GM19351 (cell line): ENCODE measurements at regions not wholly inside any gene's neighbourhood (a gene's known extent, or its start where the extent isn't known, plus 50 kb on each side); places are given as distances from the start of the nearest gene placed in this dataset.

Experiments used
- ATAC-seq: cut with Tn5 transposase; IDR thresholded peaks from one replicate; pipeline ENCODE4 v1.9.1; 2021; ENCODE audit warnings: mild to moderate bottlenecking, moderate library complexity; ENCODE audit not compliant: unreplicated experiment

DNA sequence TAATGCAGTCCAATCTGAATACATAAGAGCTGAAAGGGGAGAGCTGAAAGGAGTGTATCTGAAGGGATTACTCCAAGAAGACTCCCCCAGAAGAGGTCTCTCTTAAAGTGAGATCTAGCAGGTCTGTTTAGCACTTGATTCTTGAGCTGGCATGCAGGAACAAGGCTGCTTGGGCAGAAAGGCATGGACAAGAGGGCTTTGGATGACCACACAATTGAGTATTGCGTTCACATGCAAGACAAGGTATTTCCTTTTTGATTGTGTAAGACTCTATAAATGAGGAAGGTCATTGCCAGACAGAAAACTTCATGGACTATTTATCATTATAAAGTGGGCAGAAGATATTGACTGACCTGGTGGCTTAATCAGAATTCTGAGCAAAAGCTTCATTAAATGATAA lies 145.5 kb upstream of the AFF2 start:
- ATAC-seq, result no peak

DNA sequence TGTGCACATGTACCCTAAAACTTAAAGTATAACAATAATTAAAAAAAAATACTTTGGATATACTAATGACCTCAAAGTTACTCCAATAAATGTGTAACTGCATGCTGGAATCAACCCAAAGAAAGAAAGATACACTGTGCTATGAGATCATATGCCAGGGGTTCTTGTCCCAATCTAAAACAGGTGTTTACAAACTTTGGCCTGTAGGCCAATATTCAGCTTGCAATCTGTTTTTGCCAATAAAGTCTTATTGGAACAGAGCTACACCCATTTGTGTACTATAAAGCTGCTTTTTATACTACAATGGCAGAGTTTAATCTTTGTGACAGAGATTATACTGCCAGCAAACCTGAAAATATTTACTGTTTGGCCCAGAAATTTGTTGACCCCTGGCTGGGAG lies 138.8 kb upstream of the AFF2 start:
- ATAC-seq, result no peak

DNA sequence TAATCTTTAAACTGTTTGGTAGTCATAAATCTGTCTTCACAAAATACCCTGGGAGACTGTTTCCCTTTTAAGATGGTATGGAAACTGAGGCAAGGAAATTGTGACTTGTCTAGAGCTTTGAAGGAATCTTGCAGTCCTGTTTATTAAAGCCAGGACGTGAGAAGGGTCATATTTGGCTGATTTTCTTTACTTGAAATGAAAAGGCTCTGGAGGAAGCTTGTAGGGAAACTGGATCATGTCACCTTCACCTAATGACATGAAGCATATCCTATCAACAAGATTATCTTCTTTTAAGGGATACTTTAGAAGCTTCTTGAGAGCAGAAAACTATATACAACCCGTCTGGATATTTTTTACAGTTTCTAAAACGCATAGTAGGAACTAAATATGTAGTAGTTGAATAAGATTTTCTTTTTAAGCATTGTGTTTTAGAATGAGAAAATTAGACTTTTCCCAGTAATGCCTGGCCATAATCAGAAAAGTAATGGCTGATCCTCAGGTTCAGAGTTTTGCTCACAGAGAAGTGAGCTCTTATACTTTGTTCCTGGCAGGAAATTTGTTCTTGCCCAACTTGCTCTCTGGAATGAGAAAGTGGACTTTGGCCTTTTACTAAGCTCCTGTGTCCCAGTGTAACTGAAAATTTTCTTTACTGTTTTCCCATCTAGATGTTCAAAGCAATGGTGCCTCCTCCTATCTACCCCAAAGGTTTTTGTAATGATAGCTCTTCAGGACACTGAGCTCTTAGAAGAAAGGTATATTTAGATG lies 136.8 kb upstream of the AFF2 start:
- ATAC-seq, result no peak

DNA sequence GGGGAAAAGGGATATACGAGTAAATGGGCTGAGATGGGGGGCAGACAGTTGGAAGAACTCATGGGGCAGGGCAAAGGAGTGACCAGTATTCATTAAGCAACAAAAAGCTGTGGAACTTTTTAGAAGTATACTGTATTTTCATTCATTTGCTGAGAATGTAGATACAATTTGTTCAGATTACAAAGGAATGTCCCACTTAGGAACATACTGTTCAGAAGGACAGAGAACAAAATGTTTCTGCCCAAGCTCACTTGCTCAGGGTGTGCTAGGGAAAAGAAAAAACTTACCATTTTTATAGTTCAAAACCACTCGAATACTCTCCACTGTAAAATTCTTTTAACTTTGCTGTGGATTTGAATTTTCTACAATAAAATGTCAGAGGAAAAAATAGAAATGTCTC lies 135.2 kb upstream of the AFF2 start:
- no peak for ATAC-seq

DNA sequence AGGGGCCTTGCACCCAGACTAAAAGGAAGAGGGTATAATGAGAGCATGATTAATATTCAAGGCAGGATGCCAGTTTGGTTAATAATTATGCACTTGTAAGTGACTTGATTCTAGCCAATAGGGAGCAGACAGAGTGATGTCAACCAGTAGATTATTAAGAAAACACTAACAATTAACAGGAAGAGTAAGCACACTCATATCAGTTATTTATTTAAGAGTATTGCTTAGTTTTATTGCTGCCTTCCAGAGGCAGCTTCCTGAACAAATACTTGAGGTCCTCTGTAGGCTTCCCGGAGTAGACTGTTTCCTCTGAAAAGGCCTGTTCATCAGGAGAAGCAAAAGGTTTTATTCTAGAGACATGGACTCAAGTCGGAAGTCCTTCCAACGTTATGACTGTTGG lies 129.1 kb upstream of the AFF2 start:
- no peak for ATAC-seq

DNA sequence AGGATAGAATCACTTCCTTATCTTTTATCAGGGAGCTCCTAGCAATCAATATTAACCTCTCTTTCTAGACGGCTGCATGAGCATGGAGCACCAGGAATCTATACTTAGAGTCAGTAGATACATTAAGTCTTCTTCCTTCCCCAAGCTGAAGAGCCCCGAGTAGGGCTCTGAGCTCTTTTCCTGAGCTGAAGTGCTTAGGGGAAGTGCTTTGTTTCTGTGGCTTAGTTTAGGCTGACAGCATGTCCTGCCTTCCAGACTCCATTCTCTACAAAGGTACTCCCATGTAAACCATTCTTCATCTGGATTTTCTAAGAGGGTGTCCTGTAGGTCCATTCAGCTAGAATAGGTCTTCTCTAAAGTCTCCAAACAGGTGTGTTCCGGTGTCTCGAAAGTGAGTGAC lies 127.5 kb upstream of the AFF2 start:
- ATAC-seq, result no peak

DNA sequence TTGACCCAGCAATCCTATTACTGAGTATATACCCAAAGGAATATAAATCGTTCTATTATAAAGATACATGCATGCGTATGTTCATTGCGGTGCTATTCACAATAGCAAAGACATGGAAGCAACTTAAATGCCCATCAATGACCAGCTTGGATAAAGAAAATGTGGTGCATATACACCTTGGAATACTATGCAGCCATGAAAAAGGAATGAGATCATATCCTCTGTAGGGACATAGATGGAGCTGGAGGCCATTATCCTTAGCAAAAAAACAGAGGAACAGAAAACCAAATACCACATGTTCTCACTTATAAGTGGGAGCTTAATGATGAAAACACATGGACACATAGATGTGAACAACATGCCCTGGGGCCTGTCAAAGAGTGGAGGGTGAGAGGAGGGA lies 124.1 kb upstream of the AFF2 start:
- ATAC-seq, result no peak

DNA sequence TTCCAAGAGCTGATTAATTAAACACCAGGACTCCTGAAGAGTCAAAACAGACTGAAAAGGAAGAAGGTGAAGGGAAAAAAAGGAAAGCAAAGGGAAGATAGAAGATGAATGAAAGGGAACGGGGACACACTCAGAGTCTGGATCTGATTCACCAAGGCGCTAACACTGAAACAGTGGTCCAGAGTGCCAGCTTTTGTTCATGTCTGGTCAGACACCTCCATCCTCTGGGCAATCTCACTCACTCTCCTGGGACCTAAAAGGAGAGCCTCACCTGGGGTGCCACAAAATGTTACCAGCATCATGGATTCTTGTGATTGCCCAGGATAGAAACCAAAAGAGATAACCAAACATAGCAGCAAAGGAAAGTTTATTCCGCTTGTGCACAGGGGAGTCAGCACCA lies 120.3 kb upstream of the AFF2 start:
- peak; percentile 0 for ATAC-seq

DNA sequence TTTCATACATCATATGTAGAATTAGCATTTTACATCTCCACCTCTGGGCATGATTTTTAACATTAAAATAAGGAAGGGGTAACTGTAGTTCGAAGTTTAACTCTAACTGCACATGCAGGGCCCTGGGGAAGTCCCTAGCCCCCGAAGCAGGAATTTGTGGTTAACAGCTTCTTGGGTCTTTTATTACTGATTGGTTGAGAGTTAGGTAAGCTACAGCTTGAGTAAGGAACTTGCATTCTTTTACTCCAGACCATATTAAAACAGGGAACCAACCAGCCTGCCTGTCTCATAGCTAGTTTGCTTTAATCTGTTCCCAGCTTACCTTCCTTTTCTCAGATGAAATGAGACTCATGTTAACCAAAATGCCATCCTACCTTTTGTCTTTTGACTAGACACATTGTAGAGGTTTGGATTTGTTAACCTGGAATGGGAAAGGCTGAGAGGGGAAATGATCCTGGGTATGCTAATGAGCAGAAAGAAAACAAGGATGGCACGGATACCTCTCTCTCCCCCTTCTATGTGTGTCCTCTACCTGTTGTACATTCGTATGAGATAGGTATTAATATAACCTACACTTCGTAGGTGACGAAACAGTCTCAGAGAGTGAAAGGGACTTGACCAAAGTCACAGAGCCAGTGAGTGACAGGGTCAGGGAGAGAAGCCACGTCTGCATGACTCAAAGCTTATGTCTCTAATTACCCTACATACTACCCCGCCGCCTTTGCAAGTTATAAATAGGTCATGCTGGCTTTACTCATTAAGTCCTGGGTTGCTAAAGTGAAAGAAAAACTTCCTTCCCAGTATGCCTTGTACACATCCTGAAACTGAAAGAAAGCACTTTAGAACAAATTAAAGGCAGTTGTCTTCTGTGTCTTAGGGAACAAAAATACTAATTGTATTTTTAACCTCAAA lies 119.5 kb upstream of the AFF2 start:
- ATAC-seq, result peak; percentile 92

DNA sequence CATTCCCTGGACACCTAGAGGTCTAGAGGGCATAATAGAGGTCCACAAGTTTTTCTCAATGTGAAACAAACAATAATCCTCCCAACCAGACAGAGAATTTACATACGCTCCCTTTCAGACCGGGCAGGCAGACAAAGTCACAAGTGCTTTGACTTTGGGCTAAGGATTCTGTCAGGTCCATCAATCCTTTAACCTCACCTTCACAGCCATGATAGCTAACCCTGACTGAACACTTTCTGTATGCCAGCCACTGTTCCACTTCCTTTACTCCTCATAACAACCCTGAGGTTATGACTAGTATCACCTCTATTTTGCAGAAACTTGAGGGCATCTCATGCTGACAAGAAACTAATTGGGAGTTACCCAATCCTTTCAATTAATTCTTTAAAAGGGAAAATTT lies 118.8 kb upstream of the AFF2 start:
- ATAC-seq, result peak; percentile 20

DNA sequence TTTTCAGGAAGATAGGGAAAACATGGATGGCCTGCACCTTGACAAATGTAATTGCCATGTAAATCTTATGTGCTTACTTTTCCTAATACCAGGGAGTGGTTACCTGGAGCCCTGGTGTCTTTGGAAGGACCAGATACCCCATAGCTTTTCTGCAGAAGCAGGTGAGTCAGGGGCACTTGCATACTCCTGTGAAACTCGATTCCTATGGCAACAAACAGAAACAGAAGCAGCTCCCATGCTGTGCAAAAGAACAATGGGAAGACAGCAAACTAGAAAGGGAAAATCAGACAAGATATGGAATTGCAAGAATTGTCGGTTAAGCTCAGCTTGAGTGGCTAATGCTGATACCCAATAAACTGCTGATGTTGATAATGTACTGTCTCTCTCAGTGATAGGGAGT lies 117.4 kb upstream of the AFF2 start:
- ATAC-seq, result no peak

DNA sequence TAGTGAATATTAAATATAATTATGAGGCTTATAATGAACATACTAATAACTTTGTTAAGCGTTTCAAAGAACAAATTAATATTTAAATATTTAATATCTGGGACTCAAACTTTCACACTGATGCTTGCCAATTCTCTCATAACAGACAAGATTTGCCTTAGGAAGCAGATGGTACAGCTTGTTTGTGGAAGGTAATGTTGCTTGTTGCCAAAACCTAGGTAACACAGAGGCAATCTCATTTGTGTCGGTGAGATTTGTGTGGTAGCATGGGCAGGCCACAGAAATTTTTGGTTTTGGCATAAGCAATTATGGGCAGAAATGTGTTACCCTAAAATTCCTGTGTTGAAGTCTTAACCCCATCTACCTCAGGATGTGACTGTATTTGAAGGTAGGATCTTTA lies 114.9 kb upstream of the AFF2 start:
- ATAC-seq, result no peak

DNA sequence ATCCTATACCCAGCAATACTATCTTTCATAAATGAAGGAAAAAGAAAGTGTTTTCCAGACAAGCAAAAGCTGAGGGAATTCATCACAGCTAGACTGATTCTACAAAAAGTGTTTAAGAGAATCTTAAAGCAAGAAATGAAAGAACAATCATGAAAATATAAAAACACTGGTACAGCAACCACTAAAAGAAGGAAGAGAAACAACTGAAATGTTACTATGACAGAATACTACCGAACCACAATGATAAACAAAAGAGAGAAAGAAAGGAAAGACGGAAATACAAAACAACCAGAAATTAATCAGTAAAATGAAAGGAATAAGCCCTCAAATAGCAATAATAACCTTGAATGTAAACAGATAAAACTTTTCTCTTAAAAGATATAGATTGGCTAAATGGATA lies 110.8 kb upstream of the AFF2 start:
- peak; percentile 50 for ATAC-seq

DNA sequence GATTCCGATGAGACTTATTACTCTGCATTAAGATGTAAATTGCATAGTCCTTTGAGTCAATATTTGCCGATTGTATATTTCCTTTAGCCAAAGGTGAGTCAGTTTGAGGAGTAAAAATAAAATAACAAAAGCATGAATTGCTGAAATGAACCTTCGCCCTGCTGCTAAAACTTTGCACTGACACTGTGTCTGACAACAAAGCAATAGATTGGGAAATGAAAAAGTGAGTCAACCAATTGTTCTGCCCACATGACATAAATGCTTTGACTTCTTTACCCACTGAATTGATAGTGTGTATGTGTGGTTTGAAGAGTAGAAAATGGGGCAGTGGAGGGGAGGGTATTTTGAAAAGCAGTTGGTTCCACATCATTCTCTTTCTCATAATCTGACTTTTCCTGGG lies 88.4 kb upstream of the AFF2 start:
- no peak for ATAC-seq

DNA sequence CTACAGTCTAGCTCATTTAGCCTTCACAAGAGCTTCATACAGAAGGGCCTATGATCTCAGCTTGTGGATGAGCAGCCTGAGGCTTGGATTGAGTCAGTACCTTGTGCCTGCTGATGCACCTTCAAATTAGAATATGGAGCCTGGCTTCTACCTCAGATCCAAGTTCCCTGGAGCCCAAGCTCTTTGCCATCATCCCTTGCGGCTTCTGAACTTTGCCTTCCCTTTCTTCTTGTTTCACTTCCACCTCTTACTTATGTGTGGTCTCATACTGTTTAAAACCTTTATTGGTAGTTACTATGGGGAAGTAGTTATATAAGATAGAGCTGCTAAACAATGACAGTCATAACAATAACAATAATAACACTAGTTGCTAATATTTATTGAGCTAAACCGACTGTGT lies 84.3 kb upstream of the AFF2 start:
- ATAC-seq, result no peak

DNA sequence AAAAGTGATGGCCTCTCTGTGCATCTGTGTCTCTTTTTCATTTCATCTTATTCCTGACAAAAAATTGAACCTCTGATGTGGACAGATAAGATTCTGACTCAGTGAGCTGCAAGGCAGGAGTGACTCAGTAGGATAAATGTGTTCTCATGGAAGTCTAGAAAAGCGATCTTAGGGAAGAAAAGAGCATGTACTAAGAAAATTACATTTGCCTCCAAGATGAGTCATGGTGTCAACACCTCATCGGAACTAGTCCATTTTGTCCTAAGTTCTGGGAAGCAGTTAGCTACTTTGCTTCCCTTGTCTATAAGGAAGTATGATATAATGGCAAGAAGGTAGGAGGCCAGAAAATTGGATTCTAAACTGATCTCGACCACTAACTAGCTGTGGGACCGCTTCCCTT lies 83.5 kb upstream of the AFF2 start:
- ATAC-seq, result no peak

DNA sequence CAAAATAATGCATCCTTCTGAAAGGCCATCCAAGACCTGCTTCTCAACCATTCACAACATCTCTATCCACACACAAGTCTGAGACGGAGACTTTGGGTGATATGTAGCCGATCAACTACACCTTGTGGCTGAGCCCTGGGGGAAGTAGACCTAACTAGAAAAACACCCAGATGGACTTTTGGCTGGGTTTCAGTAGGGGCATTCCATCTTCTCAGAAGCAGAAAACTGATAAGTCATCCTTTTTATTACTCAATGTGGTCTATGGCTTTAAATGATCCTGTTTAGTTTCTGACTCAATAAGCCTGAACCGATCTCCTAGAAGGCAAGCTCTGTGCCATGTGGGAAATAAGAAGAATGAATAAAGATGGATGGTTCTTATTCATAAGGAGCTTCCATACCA lies 82.5 kb upstream of the AFF2 start:
- no peak for ATAC-seq

DNA sequence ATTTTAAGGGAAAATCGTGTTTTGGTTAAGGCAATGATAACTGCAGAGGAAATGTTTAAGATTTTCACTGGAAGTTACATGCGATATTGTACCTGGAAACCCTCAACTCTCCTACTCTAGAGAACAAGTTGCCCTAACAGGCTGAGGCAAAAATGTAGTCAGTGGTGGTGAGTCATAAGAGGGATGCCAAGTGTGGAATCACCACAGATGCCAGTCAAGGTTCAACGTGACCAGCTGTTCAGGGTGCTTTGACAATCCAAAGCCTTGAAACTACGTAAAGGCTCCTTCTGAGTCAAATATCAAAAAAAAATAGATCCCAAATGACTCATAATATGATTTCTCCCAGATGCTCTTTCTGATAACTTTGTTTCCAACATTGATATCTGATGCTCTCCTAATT lies 77.9 kb upstream of the AFF2 start:
- no peak for ATAC-seq

DNA sequence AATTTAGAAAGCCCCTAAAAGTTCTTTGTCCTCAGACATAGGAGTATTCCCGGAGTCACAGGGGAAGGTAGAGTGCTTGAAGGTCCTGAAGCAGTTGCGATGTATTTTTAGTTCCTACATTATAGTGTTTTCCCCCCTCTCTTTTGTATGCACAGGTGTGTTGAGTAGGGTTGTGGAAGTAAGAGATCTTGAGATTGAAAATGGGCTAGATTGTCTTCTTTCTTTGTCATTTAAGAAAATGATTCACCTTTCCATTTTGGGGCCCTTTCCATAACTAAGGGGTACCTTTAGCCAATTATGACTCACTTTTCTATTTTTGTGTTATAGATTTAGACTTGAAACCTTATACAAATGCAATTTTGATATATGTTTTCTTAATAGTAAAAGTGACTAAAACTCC lies 75.8 kb upstream of the AFF2 start:
- ATAC-seq, result no peak

DNA sequence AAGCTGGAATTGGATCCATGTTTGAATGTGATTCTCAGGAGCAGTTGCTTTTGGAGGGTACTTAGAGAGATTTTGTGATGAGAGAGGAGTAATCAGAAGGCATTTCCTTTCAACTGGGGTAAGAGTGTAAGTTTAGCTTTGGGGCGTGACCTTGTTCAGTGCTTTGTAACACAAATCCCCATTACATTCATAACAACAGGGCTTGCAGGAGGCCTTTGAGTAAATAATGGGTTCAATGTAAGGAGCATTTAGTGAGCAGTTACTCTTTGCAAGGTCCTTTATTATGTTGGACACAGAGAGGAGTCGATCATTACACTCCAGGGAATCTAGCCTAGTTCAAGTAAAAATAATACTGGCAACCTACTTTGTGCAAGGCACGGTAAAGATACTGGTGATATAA lies 74.0 kb upstream of the AFF2 start:
- ATAC-seq, result no peak

DNA sequence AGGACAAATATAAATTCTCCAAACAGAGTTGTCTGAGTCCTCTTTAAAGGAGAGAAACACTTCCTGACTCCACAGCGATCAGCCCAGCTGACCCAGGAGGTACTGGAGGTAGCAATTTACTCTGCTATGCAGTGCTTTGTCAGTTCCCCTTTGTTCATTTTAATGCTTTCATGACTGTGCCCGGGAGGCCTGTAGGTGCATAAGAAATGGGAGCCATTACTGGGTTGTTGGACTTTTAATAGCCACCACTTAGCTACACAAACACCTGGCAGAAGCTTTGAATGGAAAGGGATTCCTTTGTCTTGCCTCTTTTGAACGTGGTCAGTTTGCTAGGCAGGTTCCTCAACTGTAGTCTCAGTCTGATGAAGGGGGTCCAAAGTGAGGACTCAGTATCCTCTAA lies 59.0 kb upstream of the AFF2 start:
- no peak for ATAC-seq

DNA sequence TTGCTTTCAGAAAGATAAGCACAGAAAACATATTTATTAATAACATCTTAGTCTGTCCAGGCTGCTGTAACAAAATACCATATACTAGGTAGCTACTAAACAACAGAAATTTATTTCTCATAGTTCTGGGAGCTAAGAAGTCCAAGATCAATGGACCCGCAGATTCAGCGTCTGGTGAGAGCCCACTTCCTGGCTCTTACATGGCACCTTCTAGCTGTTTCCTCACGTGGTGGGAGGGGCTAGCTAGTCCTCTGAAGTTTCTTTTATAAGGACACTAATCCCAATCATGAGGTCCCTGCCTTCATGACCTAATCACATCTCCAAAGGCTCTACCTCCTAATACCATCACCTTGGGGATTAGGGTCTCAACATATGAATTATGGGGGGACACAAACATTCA lies 57.2 kb upstream of the AFF2 start:
- ATAC-seq, result no peak
